ENCODE measurements at regions not wholly inside any gene's neighbourhood (a gene's known extent, or its start where the extent isn't known, plus 50 kb on each side); places are given as distances from the start of the nearest gene placed in this dataset.

GRCh38 chr16:76768948-76769347 is 422.0 kb upstream of the MON1B start:
- TF ChIP-seq REST (IDR thresholded peaks at IDR 0.05) (no peak), MAFK (IDR thresholded peaks at IDR 0.05; ENCODE audit: partially characterized antibody) (no peak), CTCF (IDR thresholded peaks at IDR 0.05) (no peak), SMC3 (IDR thresholded peaks at IDR 0.05) (no peak), POLR2A (IDR thresholded peaks at IDR 0.05; ENCODE audit: low read length) (no peak), RAD21 (conservative IDR thresholded peaks at IDR 0.05 in 1 of 2, IDR thresholded peaks at IDR 0.05 in 1 of 2) (no peak), MAX (IDR thresholded peaks at IDR 0.05) (no peak), MAZ (IDR thresholded peaks at IDR 0.05; ENCODE audit: borderline replicate concordance, low read depth, low read length) (no peak), HOXA7 (CRISPR knock-in tag; IDR thresholded peaks at IDR 0.05) (no peak), BHLHE40 (IDR thresholded peaks at IDR 0.05; ENCODE audit: low read depth, low read length) (no peak), NFE2L2 (conservative IDR thresholded peaks at IDR 0.05; ENCODE audit: low read length) (no peak), FOSL2 (IDR thresholded peaks at IDR 0.05) (no peak), FOSL2 (CRISPR knock-in tag; IDR thresholded peaks at IDR 0.05) (no peak), JUNB (IDR thresholded peaks at IDR 0.05) (no peak)

Data from A549 (cell line).